ENCODE measurements at regions not wholly inside any gene's neighbourhood (a gene's known extent, or its start where the extent isn't known, plus 50 kb on each side); places are given as distances from the start of the nearest gene placed in this dataset.

DNA sequence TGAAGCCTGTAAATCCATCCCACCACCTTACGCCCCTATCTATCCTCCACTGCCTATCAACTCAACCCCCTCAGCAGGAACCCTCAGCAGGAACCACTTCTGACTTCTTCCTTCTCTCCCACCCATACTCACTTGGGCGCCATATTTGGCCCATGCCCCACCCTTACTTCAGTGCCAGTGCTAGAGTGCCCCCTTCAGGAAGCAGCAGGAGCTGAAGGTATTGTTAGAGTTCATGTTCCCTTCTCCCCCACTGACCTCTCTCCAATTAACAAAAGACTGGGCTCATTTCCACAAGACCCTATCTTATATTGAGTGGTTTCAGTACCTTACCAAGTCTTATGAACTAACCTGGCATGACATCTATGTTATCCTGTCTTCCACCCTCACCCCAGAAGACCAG is 363.1 kb upstream of the SLIT2 start:
- no peak for DNase-seq (ENCODE audit: low read depth in 2 of 2)

DNA sequence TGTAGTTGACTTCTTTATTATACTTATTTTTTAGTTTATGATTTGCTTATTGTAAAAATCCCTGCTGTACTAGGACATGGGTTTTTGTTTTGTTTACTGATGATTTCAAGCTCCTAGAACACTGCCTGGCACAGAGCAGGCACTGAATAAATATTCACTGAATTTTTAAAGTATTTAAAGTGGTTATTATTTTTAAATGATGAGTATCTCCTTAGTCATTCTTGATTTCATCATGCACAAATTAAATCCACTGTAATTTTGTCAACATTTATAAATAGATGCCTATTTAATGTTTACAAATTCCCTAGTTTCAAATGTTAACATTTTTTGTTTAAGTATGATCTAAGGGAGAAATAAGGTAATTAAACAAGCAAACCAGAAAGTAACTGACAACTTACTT is 367.9 kb upstream of the SLIT2 start:
- no peak for DNase-seq (ENCODE audit: low read depth in 2 of 2)

DNA sequence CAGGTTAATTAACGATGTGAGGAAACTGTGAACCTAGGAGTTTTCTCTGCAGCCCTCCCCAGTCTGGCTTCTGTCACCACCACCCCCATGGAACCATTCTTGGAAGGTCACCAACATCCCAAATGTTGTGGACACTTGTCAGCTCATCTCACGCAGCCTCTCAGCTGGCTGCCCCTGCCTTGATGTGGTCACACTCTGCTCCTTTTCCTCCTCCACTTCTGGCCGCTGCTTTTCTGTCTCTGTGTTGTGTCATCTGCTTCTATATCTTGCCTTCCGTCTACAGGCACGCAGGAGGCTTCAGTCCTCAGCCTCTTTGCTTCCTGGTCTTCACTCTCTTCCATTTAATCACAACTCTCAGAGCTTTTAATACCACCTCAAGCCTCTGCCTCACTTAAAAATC is 371.5 kb upstream of the SLIT2 start:
- DNase-seq (ENCODE audit: low read depth in 2 of 2) = no peak

DNA sequence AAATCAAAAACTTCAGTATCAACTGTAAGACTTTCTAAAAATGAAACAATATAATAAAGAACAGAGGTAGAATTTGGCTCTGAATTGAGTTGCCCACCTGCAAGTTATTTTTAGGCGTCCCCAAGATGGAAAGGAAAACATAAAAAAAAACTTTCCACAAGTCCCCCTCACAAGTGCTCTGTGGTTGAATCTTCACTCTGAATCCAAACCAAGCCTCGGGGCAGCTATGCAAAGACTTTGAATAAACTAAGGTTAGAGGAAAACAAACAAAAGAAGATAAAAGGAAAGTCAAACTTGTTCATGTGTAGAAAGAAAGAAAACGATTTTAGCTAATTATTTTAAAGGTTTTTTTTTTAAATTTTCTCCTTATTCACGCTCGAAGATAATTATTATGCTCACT is 372.4 kb upstream of the SLIT2 start:
- DNase-seq (ENCODE audit: low read depth in 2 of 2) = no peak

DNA sequence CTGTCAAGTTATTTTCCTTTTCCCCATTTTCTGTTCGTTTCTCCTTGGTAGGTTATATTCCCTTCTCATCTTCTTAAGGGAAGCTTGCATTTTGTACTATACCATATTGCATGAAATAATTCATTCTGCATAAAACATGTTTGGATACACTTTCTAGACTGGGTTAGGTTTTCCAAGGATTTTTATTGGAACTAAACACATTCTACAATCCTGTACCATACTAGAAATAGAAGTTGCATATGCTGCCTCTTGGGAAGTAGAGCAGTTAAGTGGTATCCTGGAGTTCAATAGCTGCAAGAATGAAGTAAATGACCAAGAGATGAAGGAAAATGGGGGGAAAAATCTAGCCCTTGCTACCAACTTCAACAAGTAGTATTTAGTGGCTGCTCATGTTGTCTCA is 393.7 kb upstream of the SLIT2 start:
- DNase-seq (ENCODE audit: low read depth in 2 of 2) = no peak

DNA sequence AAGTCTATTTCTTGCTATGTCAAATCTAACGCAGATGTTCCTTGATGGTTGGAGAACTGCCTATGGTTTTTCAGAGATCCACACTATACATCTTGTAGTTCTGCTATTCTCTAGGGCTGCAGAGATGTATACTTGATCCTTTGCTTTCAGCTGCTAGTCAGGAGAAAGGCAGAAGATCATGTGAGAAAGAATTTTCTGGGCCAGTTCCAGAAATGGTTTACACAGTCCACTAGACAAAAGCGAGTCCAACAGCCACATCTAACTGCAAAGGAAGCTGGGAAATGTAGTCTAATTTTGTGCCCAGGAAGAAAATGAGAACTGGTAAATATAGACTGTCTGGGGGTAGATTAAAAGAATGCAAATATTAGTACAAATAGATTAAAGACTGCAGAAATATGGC is 394.3 kb upstream of the SLIT2 start:
- DNase-seq (ENCODE audit: low read depth in 2 of 2) = no peak

DNA sequence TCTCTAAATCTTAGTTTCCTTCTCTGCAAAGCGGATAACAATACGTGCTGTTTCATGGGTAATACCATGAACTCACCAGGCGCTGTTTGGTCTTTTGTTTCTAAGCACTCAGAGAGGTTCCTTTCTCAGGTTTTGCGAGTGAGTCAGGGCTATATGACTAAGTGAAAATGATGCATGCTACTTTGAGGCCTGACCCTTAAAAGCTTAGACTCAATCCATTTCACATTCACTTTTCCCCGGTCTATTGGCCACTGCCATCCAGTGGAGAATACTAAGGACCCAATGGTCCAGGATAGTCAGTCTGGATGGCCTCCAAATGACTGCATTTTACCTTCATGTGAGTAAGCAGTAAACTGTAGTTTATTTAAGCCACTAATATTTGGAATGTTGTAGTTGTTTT is 400.8 kb upstream of the SLIT2 start:
- DNase-seq (ENCODE audit: low read depth in 2 of 2) = no peak

DNA sequence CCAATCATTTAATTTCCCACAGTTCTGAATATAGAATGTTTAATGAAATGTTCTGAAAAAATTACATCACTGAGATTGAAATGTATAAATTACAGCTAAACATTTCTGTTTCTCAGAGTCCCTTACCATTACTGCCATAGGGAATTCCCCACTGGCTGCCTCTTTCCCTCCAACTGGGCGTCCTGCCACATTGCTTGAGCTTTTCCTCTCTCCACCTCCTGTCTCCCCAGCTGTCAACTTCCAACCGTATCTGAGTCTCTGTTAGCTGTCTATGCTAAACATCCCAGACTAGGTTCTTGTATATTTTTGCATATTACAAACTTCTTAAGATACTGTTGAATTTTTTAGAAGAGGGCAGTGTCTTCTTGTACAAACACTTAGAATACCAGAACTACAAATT is 407.3 kb upstream of the SLIT2 start:
- DNase-seq (ENCODE audit: low read depth in 2 of 2) = no peak

DNA sequence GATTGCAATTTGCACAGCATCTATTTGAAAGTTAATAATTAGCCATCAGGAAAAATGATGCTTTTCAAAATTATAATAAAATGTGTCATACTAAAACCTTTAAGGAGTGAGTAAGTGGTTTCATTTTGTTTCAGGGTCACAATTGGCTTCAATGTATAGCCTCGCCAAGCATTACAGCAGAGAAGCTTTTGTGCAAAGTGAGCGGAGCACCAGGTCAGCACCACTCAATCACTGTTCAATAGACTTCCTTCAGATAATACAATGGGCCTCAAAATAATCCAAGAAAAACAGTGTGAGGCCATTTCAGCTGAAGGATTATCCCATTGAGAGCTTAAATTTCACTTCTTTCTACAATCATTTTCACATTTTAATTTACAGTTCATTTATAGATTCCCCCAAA is 409.2 kb upstream of the SLIT2 start:
- no peak for DNase-seq (ENCODE audit: low read depth in 2 of 2)

DNA sequence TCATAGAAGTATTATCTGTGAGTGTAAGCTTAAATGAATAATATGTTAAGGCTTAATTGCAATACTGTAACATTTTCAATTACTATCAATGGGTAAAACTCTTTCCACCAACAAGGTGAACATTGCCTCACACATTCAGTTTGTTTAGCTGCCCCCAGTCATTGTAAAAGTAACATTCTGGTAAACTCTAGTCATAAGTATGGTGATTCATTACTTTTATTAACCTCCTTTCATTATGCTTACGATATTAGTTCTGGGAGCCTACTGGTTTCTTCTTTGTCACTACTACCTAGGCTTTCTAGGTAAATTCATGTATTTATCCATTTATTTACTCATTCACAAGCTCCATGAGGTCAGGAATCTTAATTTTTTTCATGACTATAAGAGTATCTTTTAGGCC is 412.8 kb upstream of the SLIT2 start:
- DNase-seq (ENCODE audit: low read depth in 2 of 2) = no peak

DNA sequence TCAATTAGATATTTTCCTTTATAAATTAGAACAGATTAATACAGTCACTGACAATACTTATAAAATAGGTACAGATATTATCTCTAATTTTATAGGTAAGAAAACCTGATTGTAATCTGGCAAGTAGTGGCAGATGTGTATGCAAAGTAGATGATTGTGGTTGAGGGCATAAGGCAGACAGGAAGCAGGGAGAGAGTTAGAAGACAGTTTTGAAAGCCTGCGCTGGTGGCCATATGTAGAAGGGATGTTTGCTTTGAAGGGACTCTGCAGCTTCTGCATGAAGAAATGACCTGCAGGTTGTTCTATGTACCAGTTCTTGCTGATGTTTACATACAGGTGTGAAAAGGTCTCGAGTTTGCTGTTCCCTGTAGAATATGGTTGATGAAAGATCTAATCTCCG is 416.3 kb upstream of the SLIT2 start:
- no peak for DNase-seq (ENCODE audit: low read depth in 2 of 2)

DNA sequence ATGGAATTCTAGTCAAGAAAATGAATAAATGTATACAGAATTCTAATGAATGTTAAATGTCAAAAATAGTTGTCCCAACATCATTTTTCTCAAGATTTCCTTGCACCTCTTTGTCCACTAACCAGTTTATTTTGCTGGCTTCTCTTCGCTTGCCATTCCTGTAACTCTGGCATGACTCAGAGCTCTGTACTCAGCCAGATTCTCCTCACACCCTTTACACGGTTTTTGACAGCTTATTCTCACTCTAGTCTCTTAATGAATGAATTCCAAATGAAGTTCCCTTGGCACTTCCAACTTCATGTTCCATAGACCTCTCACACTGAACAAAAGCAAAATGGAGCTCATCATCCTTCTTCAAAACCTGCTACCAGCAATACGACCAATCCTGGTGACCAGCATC is 419.3 kb upstream of the SLIT2 start:
- no peak for DNase-seq (ENCODE audit: low read depth in 2 of 2)

DNA sequence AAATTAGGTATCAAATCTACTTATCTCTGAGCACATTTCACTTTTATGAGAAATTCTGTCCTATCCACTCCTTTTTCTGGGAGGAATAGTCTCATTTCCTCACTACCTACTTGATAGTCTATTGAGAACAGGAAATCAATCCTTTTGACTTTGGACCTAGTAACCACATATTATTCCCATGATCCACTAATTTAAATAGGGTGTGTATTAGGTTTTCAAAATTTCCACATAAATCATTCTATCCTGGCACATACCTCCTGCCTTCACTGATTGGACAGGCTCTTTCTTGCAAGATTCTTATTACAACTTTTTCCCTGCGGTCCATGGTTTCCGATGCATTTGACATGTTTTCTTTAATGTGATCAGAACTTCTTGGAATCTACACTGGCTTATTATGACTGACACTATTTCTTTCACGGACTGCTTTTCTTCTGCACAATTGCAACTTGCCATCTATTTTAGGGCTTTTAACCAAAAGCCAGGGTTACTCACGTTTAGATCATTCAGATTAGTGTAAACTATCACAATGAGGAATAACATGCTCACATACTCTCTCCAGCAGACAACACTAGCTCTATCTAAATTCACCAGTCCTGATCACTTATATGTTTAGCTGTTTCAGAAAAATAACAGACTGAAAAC is 419.9 kb upstream of the SLIT2 start:
- no peak for DNase-seq (ENCODE audit: low read depth in 2 of 2)

DNA sequence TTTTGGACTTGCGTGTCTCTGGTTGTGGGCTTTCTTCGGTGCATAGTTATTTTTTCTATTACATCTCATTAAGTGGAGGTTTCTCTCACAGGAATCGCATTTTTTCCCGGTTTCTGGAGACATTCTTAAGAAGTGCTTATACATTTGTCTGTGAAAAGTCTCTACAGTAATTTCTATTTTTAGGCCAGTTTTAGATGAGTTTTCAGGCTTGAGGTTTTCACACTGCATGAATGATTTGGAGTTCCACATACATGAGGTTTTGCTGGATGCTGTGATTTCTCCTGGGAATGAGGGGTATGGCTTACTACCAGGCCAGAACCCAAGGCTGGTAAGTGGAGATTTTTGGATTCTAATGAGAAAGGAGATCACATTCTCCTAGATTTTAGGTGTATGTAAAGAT is 422.6 kb upstream of the SLIT2 start:
- no peak for DNase-seq (ENCODE audit: low read depth in 2 of 2)

DNA sequence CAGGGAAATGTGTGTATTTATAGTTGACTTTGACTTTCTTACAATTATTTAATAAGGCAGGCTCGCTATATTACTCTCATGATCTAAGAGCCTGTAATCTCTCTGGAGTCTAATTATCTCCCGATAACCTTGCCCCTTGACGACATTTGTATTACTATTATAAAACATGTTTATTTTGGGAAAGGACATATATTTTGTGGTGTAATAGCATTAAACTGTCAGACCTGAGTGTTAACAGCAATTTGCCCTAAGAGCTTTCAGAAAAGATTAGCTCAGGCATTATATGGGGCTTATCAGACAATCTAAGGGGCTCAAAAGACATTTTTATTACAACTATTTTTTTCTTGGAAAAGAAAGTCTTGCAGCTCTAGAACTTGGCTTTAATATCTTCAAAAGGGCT is 427.9 kb upstream of the SLIT2 start:
- DNase-seq (ENCODE audit: low read depth in 2 of 2) = no peak

DNA sequence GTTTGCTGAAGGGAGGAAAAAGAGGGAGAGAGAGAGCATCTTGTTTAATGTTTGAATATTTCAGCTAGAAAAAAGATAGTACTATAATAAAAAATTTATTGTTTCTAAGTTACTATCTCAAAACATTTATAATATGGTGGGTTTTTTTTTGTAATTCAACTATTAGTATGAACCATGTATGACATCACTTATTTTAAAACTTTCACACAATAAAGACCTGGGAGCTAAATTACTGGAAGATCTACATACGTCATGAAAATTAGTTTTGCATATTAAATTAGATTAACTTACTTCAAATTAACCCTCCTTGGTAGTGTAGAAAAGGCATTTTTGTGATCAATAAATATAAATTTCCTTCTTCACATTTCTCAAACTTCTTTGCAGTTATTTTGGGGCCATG is 432.0 kb upstream of the SLIT2 start:
- no peak for DNase-seq (ENCODE audit: low read depth in 2 of 2)

DNA sequence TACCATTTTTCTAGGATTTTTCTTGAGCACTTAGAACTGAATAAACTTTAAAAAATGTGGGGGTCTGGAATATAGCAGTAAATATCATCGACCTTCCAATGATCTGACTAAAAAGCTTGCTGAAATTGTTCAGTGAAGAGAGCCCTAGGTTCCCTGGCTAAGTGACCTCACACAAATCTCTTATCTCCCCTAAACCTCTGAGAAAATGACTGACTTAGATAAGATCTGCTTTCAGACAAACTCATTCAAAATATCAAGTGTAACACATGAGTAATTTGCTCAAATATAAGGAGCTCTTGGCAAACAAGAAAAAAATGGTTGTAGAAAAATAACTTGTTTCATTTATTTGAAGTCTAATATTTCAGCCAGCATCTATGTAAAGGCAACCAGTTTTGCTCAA is 441.7 kb upstream of the SLIT2 start:
- DNase-seq (ENCODE audit: low read depth in 2 of 2) = no peak

DNA sequence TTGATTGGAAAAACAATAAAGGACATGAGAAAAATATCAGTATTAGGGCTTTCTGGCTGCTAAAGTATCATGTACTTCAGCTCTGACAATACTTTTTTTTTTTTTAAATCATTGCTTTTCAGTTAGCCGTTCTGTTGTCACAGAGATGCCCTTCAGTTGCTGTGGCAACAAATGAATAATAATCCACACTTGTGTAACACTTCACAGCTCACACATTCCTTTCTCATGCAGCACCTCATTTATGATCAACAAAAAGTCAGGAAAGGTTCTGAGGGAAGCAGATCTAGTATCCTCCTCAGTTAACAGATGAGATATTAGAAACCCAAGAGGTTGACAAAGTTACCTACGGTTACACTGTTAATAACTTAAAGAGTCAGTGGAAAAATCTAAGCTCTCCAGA is 444.2 kb upstream of the SLIT2 start:
- no peak for DNase-seq (ENCODE audit: low read depth in 2 of 2)

DNA sequence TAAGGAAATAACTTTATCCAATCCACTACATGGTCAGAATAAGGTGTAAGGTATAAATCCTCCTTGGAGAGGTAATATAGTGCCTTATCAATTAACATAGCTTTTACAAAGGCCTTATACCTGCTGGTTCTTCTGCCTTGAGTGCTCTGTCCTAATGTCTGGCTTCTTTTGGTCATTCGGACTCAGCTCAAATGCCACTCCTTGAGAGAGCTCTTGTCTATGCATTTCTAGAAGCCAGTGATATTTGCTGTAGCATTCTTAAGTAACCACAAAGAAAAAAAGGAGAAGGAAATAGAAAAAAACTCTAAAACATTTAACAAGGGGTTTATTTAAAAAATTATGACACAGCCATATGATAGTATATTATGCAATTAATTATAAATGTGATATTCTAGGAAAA is 444.8 kb upstream of the SLIT2 start:
- DNase-seq (ENCODE audit: low read depth in 2 of 2) = no peak

DNA sequence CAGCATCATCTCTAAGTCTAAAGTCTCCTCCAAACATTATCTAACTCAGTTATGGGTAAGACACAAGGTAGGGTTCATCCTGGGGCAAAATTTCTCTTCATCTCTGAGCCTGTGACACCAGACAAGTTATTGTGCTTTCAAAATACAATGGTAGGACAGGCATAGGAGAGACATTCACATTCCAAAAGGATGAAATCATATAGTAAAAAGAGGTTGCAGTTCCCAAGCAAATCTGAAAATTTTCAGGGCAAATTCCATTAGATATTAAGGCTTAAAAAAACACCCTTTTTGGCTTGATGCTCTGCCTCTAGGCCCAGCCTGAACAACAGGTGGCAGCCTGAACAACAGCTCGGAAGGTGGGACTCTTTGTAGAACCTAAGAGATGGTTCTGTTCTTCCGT is 448.3 kb upstream of the SLIT2 start:
- DNase-seq (ENCODE audit: low read depth in 2 of 2) = no peak

DNA sequence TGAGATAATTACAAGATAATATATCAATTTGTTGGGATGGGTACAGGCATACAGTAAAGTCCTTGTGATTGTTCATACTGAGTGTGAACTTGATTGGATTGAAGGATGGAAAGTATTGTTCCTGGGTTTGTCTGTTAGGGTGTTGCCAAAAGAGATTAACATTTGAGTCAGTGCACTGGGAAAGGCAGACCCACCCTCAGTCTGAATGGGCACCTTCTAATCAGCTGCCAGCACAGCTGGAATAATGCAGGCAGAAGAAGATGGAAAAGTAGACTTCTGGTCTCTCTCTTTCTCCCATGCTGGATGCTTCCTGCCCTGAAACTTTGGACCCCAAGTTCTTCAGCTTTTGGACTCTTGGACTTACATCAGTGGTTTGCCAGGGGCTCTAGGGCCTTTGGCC is 457.9 kb upstream of the SLIT2 start:
- DNase-seq (ENCODE audit: low read depth in 2 of 2) = no peak

DNA sequence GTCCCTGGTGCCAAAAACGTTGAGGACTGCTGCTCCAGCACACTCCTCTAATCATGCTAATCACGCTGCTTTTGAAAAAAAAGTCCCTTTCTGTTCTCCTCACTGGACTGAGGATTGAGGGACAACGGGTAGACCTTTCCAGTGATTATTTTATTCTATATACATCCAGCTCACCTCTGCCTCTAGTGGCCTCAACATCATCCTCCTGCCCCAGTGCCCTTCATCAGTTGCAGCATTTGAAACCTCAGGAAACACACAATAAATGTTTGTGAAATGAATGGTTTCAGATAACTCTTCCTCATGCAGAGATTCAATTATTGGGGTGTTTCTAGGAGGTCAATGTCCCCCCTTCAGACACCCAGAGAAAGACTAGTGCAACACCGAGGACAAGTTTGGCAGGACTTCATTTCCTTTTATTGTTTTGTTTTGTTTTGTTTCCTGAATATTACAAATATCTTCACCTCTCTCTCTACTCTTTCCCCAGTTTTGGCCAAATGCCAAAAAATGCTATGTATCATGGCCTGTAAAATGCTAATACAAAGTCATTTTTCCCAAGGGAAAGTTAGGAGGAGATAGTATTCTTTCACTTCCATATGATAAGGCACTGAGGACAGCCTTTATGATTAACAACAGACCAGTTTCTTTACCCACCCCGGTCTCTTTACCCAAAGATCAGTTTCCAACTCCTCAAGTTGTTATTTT is 460.1 kb upstream of the SLIT2 start:
- DNase-seq (ENCODE audit: low read depth in 2 of 2) = no peak

DNA sequence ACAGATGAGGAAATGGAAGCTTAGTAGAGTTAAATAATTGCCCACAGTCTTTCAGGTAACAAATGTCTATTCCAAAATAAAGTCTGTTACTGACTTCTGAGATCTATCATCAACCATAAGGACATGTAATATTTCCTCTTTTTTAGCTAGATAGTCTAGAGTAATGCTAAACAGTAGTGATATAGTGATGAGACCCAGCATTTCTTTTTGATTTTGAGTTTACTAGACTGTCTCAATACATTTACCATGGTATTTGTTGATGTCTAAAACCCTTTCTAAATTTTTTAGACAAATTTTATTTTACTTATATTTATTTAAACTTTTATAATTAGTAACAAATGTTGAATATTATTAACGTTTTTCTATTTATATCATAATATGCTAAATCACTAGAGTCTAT is 465.1 kb upstream of the SLIT2 start:
- DNase-seq (ENCODE audit: low read depth in 2 of 2) = no peak

DNA sequence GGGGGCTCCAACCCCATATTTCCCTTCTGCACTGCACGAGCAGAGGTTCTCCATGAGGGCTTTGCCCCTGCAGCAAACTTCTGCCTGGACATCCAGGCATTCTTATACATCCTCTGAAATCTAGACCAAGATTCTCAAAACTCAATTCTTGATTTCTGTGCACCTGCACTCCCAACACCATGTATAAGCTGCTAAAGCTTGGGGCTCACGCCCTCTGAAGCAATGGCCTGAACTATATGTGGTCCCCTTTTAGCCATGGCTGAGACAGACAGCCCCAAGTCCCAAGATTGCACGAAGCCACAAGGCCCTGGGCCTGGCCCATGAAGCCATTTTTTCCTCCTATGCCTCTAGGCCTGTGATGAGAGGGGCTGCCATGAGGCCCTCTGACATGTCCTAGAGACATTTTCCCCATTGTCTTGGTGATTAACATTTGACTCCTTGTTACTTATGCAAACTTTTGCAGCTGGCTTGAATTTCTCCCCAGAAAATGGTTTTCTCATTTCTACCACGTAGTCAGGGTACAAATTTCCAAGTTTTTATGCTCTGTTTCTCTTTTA is 468.0 kb upstream of the SLIT2 start:
- DNase-seq (ENCODE audit: low read depth in 2 of 2) = no peak

All from stimulated activated CD4-positive, alpha-beta T cell treated with anti-CD3 and anti-CD28 coated beads, Interleukin-1b, Interleukin-23, amount 100 ng/mL, for 4 hours (primary cell).